WTC11 (cell line): ENCODE measurements at regions not wholly inside any gene's neighbourhood (a gene's known extent, or its start where the extent isn't known, plus 50 kb on each side); places are given as distances from the start of the nearest gene placed in this dataset.

Experiments used
- ATAC-seq: fragments of 200-7000 bp; cut with Tn5 transposase; 2 replicates; pipeline ENCODE4 v1.10.0; 2021; ENCODE audit warnings: mild to moderate bottlenecking, moderate library complexity
- CTCF ChIA-PET: fragments of 300-600 bp; sonication (Branson Sonifier 250); formaldehyde crosslinking; loops from one replicate; lab custom pipeline; 2021; ENCODE audit warnings: antibody characterized with exemption; lab: Charles Lee
- POLR2A ChIA-PET: fragments of 350-600 bp; sonication (Branson Sonifier 250); formaldehyde crosslinking; loops from one replicate; lab custom pipeline; 2021; ENCODE audit warnings: antibody characterized with exemption; lab: Charles Lee
- DNase-seq: peaks from one replicate; pipeline ENCODE4 v3.0.0; 2021; ENCODE audit warnings: low spot score
- H3K27ac Mint-ChIP-seq: 2 replicates; pipeline ENCODE4 v1.8.0; 2021; ENCODE audit warnings: mixed read lengths
- H3K27me3 Mint-ChIP-seq: 2 replicates; pipeline ENCODE4 v1.8.0; 2021; ENCODE audit warnings: low read depth, mild to moderate bottlenecking, moderate library complexity, mixed read lengths
- H3K36me3 Mint-ChIP-seq: 2 replicates; pipeline ENCODE4 v1.8.0; 2021; ENCODE audit warnings: mixed read lengths
- H3K4me1 Mint-ChIP-seq: 2 replicates; pipeline ENCODE4 v1.8.0; 2022; ENCODE audit warnings: mixed read lengths
- H3K4me3 Mint-ChIP-seq: 2 replicates; pipeline ENCODE4 v1.8.0; 2021; ENCODE audit warnings: mild to moderate bottlenecking, moderate library complexity, mixed read lengths
- H3K9me3 Mint-ChIP-seq: 2 replicates; pipeline ENCODE4 v1.8.0; 2021; ENCODE audit warnings: mixed read lengths
- ATF2 ChIP-seq: sonication (generic); formaldehyde crosslinking; IDR thresholded peaks from 2 replicates; pipeline ENCODE4 v1.8.1; 2022; ENCODE audit warnings: low read depth, missing genetic modification reagents, borderline replicate concordance
- CREM ChIP-seq: sonication (generic); formaldehyde crosslinking; IDR thresholded peaks from 2 replicates; pipeline ENCODE4 v1.8.1; 2022; ENCODE audit warnings: mild to moderate bottlenecking, missing genetic modification reagents, moderate library complexity
- E2F1 ChIP-seq: sonication (generic); formaldehyde crosslinking; IDR thresholded peaks from 2 replicates; pipeline ENCODE4 v1.8.0; 2022; ENCODE audit warnings: mild to moderate bottlenecking, missing genetic modification reagents
- ERG ChIP-seq: fragments of 250-450 bp; sonication (Bioruptor Pico); IDR thresholded peaks from 2 replicates; pipeline ENCODE4 v1.8.0; 2021; ENCODE audit warnings: mild to moderate bottlenecking
- FOXJ3 ChIP-seq: sonication (generic); formaldehyde crosslinking; IDR thresholded peaks from 2 replicates; pipeline ENCODE4 v1.9.0; 2021; ENCODE audit warnings: missing genetic modification reagents, mild to moderate bottlenecking, borderline replicate concordance
- GTF2I ChIP-seq: fragments of 250-450 bp; sonication (Bioruptor Pico); conservative IDR thresholded peaks from 2 replicates; pipeline ENCODE4 v1.4.0; 2021; ENCODE audit warnings: mild to moderate bottlenecking
- HMGA2 ChIP-seq: fragments of 250-450 bp; sonication (Bioruptor Pico); IDR thresholded peaks from 2 replicates; pipeline ENCODE4 v1.4.0; 2021; ENCODE audit warnings: mild to moderate bottlenecking, moderate library complexity
- IRF2 ChIP-seq: sonication (generic); formaldehyde crosslinking; IDR thresholded peaks from 2 replicates; pipeline ENCODE4 v1.8.0; 2022; ENCODE audit warnings: low read depth, missing genetic modification reagents, borderline replicate concordance
- MLX ChIP-seq: sonication (generic); formaldehyde crosslinking; IDR thresholded peaks from 2 replicates; pipeline ENCODE4 v1.8.1; 2023; ENCODE audit warnings: mild to moderate bottlenecking, missing genetic modification reagents, moderate library complexity
- NR1H2 ChIP-seq: sonication (generic); formaldehyde crosslinking; IDR thresholded peaks from 2 replicates; pipeline ENCODE4 v1.9.0; 2021; ENCODE audit warnings: mild to moderate bottlenecking, moderate library complexity, missing genetic modification reagents
- NR2C2 ChIP-seq: sonication (generic); formaldehyde crosslinking; IDR thresholded peaks from 2 replicates; pipeline ENCODE4 v1.8.0; 2022; ENCODE audit warnings: mild to moderate bottlenecking, missing genetic modification reagents
- NR3C1 ChIP-seq: sonication (generic); formaldehyde crosslinking; conservative IDR thresholded peaks from 2 replicates; pipeline ENCODE4 v1.8.1; 2023; ENCODE audit warnings: low read depth, mild to moderate bottlenecking, missing genetic modification reagents
- PRRX2 ChIP-seq: fragments of 250-450 bp; sonication (Bioruptor Pico); IDR thresholded peaks from 2 replicates; pipeline ENCODE4 v1.8.0; 2021; ENCODE audit warnings: mild to moderate bottlenecking
- RORB ChIP-seq: fragments of 250-450 bp; sonication (Bioruptor Pico); IDR thresholded peaks from 2 replicates; pipeline ENCODE4 v1.9.0; 2021; ENCODE audit warnings: mild to moderate bottlenecking
- SP1 ChIP-seq: sonication (generic); formaldehyde crosslinking; conservative IDR thresholded peaks from 2 replicates; pipeline ENCODE4 v1.8.1; 2022; ENCODE audit warnings: missing genetic modification reagents
- TEAD4 ChIP-seq: sonication (generic); formaldehyde crosslinking; IDR thresholded peaks from 2 replicates; pipeline ENCODE4 v1.8.0; 2022; ENCODE audit warnings: mild to moderate bottlenecking, missing genetic modification reagents
- TP53 ChIP-seq: sonication (generic); formaldehyde crosslinking; IDR thresholded peaks from 2 replicates; pipeline ENCODE4 v1.8.1; 2023; ENCODE audit warnings: mild to moderate bottlenecking, missing genetic modification reagents
- USF1 ChIP-seq: sonication (generic); formaldehyde crosslinking; IDR thresholded peaks from 2 replicates; pipeline ENCODE4 v1.8.0; 2022; ENCODE audit warnings: mild to moderate bottlenecking, missing genetic modification reagents
- USF2 ChIP-seq: sonication (generic); formaldehyde crosslinking; IDR thresholded peaks from 2 replicates; pipeline ENCODE4 v1.8.1; 2023; ENCODE audit warnings: mild to moderate bottlenecking, missing genetic modification reagents, moderate library complexity
- ZMAT4 ChIP-seq: fragments of 250-450 bp; sonication (Bioruptor Pico); IDR thresholded peaks from 2 replicates; pipeline ENCODE4 v1.9.0; 2021; ENCODE audit warnings: mild to moderate bottlenecking
- ZNF121 ChIP-seq: sonication (generic); formaldehyde crosslinking; IDR thresholded peaks from 2 replicates; pipeline ENCODE4 v1.8.0; 2023; ENCODE audit warnings: missing genetic modification reagents
- ZNF232 ChIP-seq: sonication (generic); formaldehyde crosslinking; IDR thresholded peaks from 2 replicates; pipeline ENCODE4 v1.8.0; 2022; ENCODE audit warnings: mild to moderate bottlenecking, missing genetic modification reagents
- ZNF263 ChIP-seq: sonication (generic); formaldehyde crosslinking; IDR thresholded peaks from 2 replicates; pipeline ENCODE4 v1.8.1; 2022; ENCODE audit warnings: low read depth, mild to moderate bottlenecking, moderate library complexity, missing genetic modification reagents
- ZNF425 ChIP-seq: fragments of 250-450 bp; sonication (Bioruptor Pico); conservative IDR thresholded peaks from 2 replicates; pipeline ENCODE4 v1.9.0; 2021; ENCODE audit warnings: mild to moderate bottlenecking
- ZSCAN18 ChIP-seq: fragments of 250-450 bp; sonication (Bioruptor Pico); IDR thresholded peaks from 2 replicates; pipeline ENCODE4 v2.1.2; 2022; ENCODE audit warnings: mild to moderate bottlenecking, moderate library complexity

GRCh38 chr7:93027044-93027443 is 90.7 kb downstream of the SAMD9 start:
- peaks cover 25% of the 10 kb centered on the region for H3K9me3 Mint-ChIP-seq
- H3K27me3 Mint-ChIP-seq, result 0 out of 2 replicates have a peak, but pooled peaks cover 2% of the 10 kb centered on the region
- no peak overlapping the region for H3K27ac Mint-ChIP-seq
- ATAC-seq (no peak), DNase-seq (no peak)
- TF ChIP-seq ERG (CRISPR knock-in tag) (no peak), ZNF263 (CRISPR knock-in tag) (no peak), ZNF425 (CRISPR knock-in tag) (no peak), SP1 (no peak), USF2 (CRISPR knock-in tag) (no peak), NR3C1 (CRISPR knock-in tag) (no peak), GTF2I (no peak), TP53 (CRISPR knock-in tag) (no peak), ZNF232 (CRISPR knock-in tag) (no peak), NR2C2 (CRISPR knock-in tag) (no peak), ZMAT4 (CRISPR knock-in tag) (no peak), NR1H2 (CRISPR knock-in tag) (no peak), FOXJ3 (CRISPR knock-in tag) (no peak), RORB (CRISPR knock-in tag) (no peak), E2F1 (CRISPR knock-in tag) (no peak)
- H3K4me1 Mint-ChIP-seq, result no peaks in the 10 kb centered on the region
- peaks cover 20% of the 10 kb centered on the region for H3K36me3 Mint-ChIP-seq
- ChIA-PET CTCF (interaction anchor here (0.6 kb wide), 1 partner anchor 8 kb away, joined by 3 read pairs; no protein-coding TSS in a partner anchor), POLR2A (no interaction called here)
- H3K4me3 Mint-ChIP-seq, result no peak overlapping the region

- H3K4me1 Mint-ChIP-seq, result no peaks in the 10 kb centered on the region
- no peak for DNase-seq
- no peak overlapping the region for H3K4me3 Mint-ChIP-seq
- 0 out of 2 replicates have a peak, but pooled peaks cover 2% of the 10 kb centered on the region for H3K27me3 Mint-ChIP-seq
- ChIA-PET POLR2A (no interaction called here), CTCF (interaction anchor here (0.6 kb wide), 1 partner anchor 8 kb away, joined by 3 read pairs; no protein-coding TSS in a partner anchor)
- ATAC-seq, result no peak
- TF ChIP-seq HMGA2 (no peak), CREM (CRISPR knock-in tag) (no peak), NR3C1 (CRISPR knock-in tag) (no peak), IRF2 (CRISPR knock-in tag) (no peak), ZSCAN18 (no peak), NR2C2 (CRISPR knock-in tag) (no peak), RORB (CRISPR knock-in tag) (no peak), PRRX2 (CRISPR knock-in tag) (no peak), ATF2 (CRISPR knock-in tag) (no peak), TEAD4 (CRISPR knock-in tag) (no peak), ZNF121 (CRISPR knock-in tag) (no peak), USF1 (CRISPR knock-in tag) (no peak), MLX (CRISPR knock-in tag) (no peak)
- peaks cover 15% of the 10 kb centered on the region for H3K36me3 Mint-ChIP-seq
- H3K9me3 Mint-ChIP-seq, result peaks cover 20% of the 10 kb centered on the region
- no peak overlapping the region for H3K27ac Mint-ChIP-seq
Observed at GRCh38 chr7:93026425-93026824, 91.4 kb downstream of the SAMD9 start.
